ENCODE measurements at regions not wholly inside any gene's neighbourhood (a gene's known extent, or its start where the extent isn't known, plus 50 kb on each side); places are given as distances from the start of the nearest gene placed in this dataset.

GRCh38 chr13:60787083-60787482, 390.1 kb downstream of the TDRD3 start:
- TF ChIP-seq CTCF (IDR thresholded peaks at IDR 0.05) (no peak), POLR2AphosphoS5 (IDR thresholded peaks at IDR 0.05; ENCODE audit: insufficient read depth in 1 of 2, low read depth in 1 of 2) (no peak), POLR2A (IDR thresholded peaks at IDR 0.05) (no peak)

All from vagina (tissue), 2 donors.